Stimulated activated naive CD8-positive, alpha-beta T cell treated with anti-CD3 and anti-CD28 coated beads, Interleukin-15, amount 100 ng/mL, for 72 hours (primary cell): ENCODE measurements at regions not wholly inside any gene's neighbourhood (a gene's known extent, or its start where the extent isn't known, plus 50 kb on each side); places are given as distances from the start of the nearest gene placed in this dataset.

Source experiments
- ATAC-seq: fragments of 150-1000 bp; cut with Tn5 transposase; 2 replicates; pipeline ENCODE4 v1.10.0; 2021; ENCODE audit warnings: mild to moderate bottlenecking, moderate library complexity
- DNase-seq, 2 donors: peaks; one replicate each; pipeline ENCODE4 v3.0.0; 2021 to 2022
- H3K27ac Mint-ChIP-seq, 2 donors: one replicate each; pipeline ENCODE4 v1.8.0; 2022; ENCODE audit warnings: mild to moderate bottlenecking in 2 of 2, mixed read lengths in 2 of 2, moderate library complexity in 2 of 2
- H3K27me3 Mint-ChIP-seq: one replicate; pipeline ENCODE4 v1.8.0; 2022; ENCODE audit warnings: mixed read lengths
- H3K4me1 Mint-ChIP-seq: one replicate; pipeline ENCODE4 v1.8.0; 2022; ENCODE audit warnings: mild to moderate bottlenecking, mixed read lengths
- H3K4me3 Mint-ChIP-seq, 2 donors: one replicate each; pipeline ENCODE4 v1.8.0; 2022; ENCODE audit warnings: mild to moderate bottlenecking in 2 of 2, mixed read lengths in 2 of 2, moderate library complexity in 1 of 2
- H3K9me3 Mint-ChIP-seq, 2 donors: one replicate each; pipeline ENCODE4 v1.8.0; 2022; ENCODE audit warnings: mixed read lengths in 2 of 2

- ATAC-seq, result no peak
- DNase-seq, result no peak
- Mint-ChIP-seq H3K4me1 (no peaks in the 10 kb centered on the region), H3K27me3 (no peaks in the 10 kb centered on the region), H3K27ac (no peak overlapping the region), H3K4me3 (no peak overlapping the region), H3K9me3 (no peaks in the 10 kb centered on the region)
These were observed 119.7 kb downstream of the ALDH8A1 start for GRCh38 chr6:134830194-134830593.

- DNase-seq, result no peak
- H3K4me3 Mint-ChIP-seq, result no peak overlapping the region
- no peaks in the 10 kb centered on the region for H3K4me1 Mint-ChIP-seq
- peaks cover 3% of the 10 kb centered on the region for H3K27me3 Mint-ChIP-seq
- H3K27ac Mint-ChIP-seq, result no peak overlapping the region
- no peaks in the 10 kb centered on the region for H3K9me3 Mint-ChIP-seq
- no peak for ATAC-seq
These were observed 121.3 kb downstream of the ALDH8A1 start for GRCh38 chr6:134828641-134829040.

GRCh38 chr6:134826889-134827737, 122.8 kb downstream of the ALDH8A1 start:
- Mint-ChIP-seq H3K9me3 (no peaks in the 10 kb centered on the region), H3K4me3 (no peak overlapping the region), H3K4me1 (peaks cover 6% of the 10 kb centered on the region), H3K27ac (no peak overlapping the region), H3K27me3 (peaks cover 8% of the 10 kb centered on the region)
- no peak for DNase-seq
- no peak for ATAC-seq

- no peak overlapping the region for H3K4me3 Mint-ChIP-seq
- ATAC-seq, result no peak
- no peak overlapping the region for H3K27ac Mint-ChIP-seq
- no peaks in the 10 kb centered on the region for H3K9me3 Mint-ChIP-seq
- H3K4me1 Mint-ChIP-seq, result peaks cover 6% of the 10 kb centered on the region
- DNase-seq, result no peak
- peaks cover 13% of the 10 kb centered on the region for H3K27me3 Mint-ChIP-seq
These were observed 126.2 kb downstream of the ALDH8A1 start for GRCh38 chr6:134823710-134824034.

- ATAC-seq, result peak; percentile 94
- H3K27me3 Mint-ChIP-seq, result peaks cover 13% of the 10 kb centered on the region
- H3K27ac Mint-ChIP-seq, result no peak overlapping the region
- no peak overlapping the region for H3K4me3 Mint-ChIP-seq
- H3K9me3 Mint-ChIP-seq, result no peaks in the 10 kb centered on the region
- peaks cover 6% of the 10 kb centered on the region for H3K4me1 Mint-ChIP-seq
- peak; percentile 32 to 48 for DNase-seq
These were observed 126.8 kb downstream of the ALDH8A1 start for GRCh38 chr6:134822920-134823709.

GRCh38 chr6:134821928-134822864, 127.7 kb downstream of the ALDH8A1 start:
- no peak overlapping the region for H3K4me3 Mint-ChIP-seq
- no peak for ATAC-seq
- peaks cover 6% of the 10 kb centered on the region for H3K4me1 Mint-ChIP-seq
- peaks cover 13% of the 10 kb centered on the region for H3K27me3 Mint-ChIP-seq
- DNase-seq, result no peak
- no peaks in the 10 kb centered on the region for H3K9me3 Mint-ChIP-seq
- H3K27ac Mint-ChIP-seq, result no peak overlapping the region

- peaks cover 6% of the 10 kb centered on the region for H3K4me1 Mint-ChIP-seq
- no peak for DNase-seq
- no peaks in the 10 kb centered on the region for H3K9me3 Mint-ChIP-seq
- ATAC-seq, result no peak
- no peak overlapping the region for H3K4me3 Mint-ChIP-seq
- H3K27me3 Mint-ChIP-seq, result peaks cover 13% of the 10 kb centered on the region
- no peak overlapping the region for H3K27ac Mint-ChIP-seq
These were observed 128.5 kb downstream of the ALDH8A1 start for GRCh38 chr6:134821397-134821796.

- Mint-ChIP-seq H3K4me3 (no peak overlapping the region), H3K4me1 (peaks cover 6% of the 10 kb centered on the region), H3K9me3 (no peaks in the 10 kb centered on the region), H3K27ac (no peak overlapping the region), H3K27me3 (peaks cover 13% of the 10 kb centered on the region)
- DNase-seq (no peak), ATAC-seq (no peak)
These were observed 129.8 kb downstream of the ALDH8A1 start for GRCh38 chr6:134819863-134820800.

GRCh38 chr6:134819236-134819635, 130.7 kb downstream of the ALDH8A1 start:
- ATAC-seq (no peak), DNase-seq (no peak)
- Mint-ChIP-seq H3K4me3 (no peak overlapping the region), H3K9me3 (no peaks in the 10 kb centered on the region), H3K27ac (no peak overlapping the region), H3K27me3 (peaks cover 13% of the 10 kb centered on the region), H3K4me1 (peaks cover 6% of the 10 kb centered on the region)

- no peak overlapping the region for H3K4me3 Mint-ChIP-seq
- H3K27ac Mint-ChIP-seq, result no peak overlapping the region
- no peaks in the 10 kb centered on the region for H3K4me1 Mint-ChIP-seq
- DNase-seq (no peak), ATAC-seq (no peak)
- no peaks in the 10 kb centered on the region for H3K9me3 Mint-ChIP-seq
- H3K27me3 Mint-ChIP-seq, result peaks cover 5% of the 10 kb centered on the region
These were observed 132.5 kb downstream of the ALDH8A1 start for GRCh38 chr6:134817448-134817847.

GRCh38 chr6:134816780-134817179, 133.1 kb downstream of the ALDH8A1 start:
- H3K9me3 Mint-ChIP-seq, result no peaks in the 10 kb centered on the region
- H3K27me3 Mint-ChIP-seq, result peaks cover 1% of the 10 kb centered on the region
- no peak overlapping the region for H3K4me3 Mint-ChIP-seq
- DNase-seq (no peak), ATAC-seq (no peak)
- no peaks in the 10 kb centered on the region for H3K4me1 Mint-ChIP-seq
- no peak overlapping the region for H3K27ac Mint-ChIP-seq

GRCh38 chr6:134816300-134816699, 133.6 kb downstream of the ALDH8A1 start:
- no peak for ATAC-seq
- no peak for DNase-seq
- no peaks in the 10 kb centered on the region for H3K9me3 Mint-ChIP-seq
- H3K4me3 Mint-ChIP-seq, result no peak overlapping the region
- H3K4me1 Mint-ChIP-seq, result no peaks in the 10 kb centered on the region
- no peak overlapping the region for H3K27ac Mint-ChIP-seq
- H3K27me3 Mint-ChIP-seq, result no peaks in the 10 kb centered on the region

- Mint-ChIP-seq H3K4me1 (no peaks in the 10 kb centered on the region), H3K9me3 (no peaks in the 10 kb centered on the region), H3K4me3 (no peak overlapping the region), H3K27me3 (no peaks in the 10 kb centered on the region), H3K27ac (no peak overlapping the region)
- no peak for DNase-seq
- no peak for ATAC-seq
These were observed 135.7 kb downstream of the ALDH8A1 start for GRCh38 chr6:134814076-134814695.

GRCh38 chr6:134813146-134813545, 136.8 kb downstream of the ALDH8A1 start:
- Mint-ChIP-seq H3K9me3 (no peaks in the 10 kb centered on the region), H3K4me3 (no peak overlapping the region), H3K4me1 (no peaks in the 10 kb centered on the region), H3K27me3 (no peaks in the 10 kb centered on the region), H3K27ac (no peak overlapping the region)
- DNase-seq (no peak), ATAC-seq (no peak)
